Lung (tissue), 11 donors: ENCODE measurements at regions not wholly inside any gene's neighbourhood (a gene's known extent, or its start where the extent isn't known, plus 50 kb on each side); places are given as distances from the start of the nearest gene placed in this dataset.
A peak's percentile ranks its signal among the peaks of the same experiment; 100 is the strongest.

Experiments
- ATAC-seq: fragments of 200-7000 bp; cut with Tn5 transposase; one replicate; pipeline ENCODE4 v1.9.1; 2020; ENCODE audit warnings: moderate number of reproducible peaks; ENCODE audit not compliant: insufficient read depth, low FRiP score
- DNase-seq, 3 donors: peaks; one replicate each; pipeline ENCODE4 v3.0.0-alpha.2; 2013 to 2017
- H3K27ac ChIP-seq, 2 donors: one replicate each; pipeline ENCODE4 v1.5.1; 2013; ENCODE audit warnings: mild to moderate bottlenecking in 2 of 2, moderate library complexity in 2 of 2, control low read depth in 1 of 2, inconsistent platforms in 1 of 2, low read depth in 1 of 2, low read length in 1 of 2
- H3K27me3 ChIP-seq, 3 donors: one replicate each; pipeline ENCODE4 v1.5.1; 2013; ENCODE audit warnings: low read length in 2 of 3; ENCODE audit not compliant: control insufficient read depth in 3 of 3, insufficient read depth in 3 of 3
- H3K36me3 ChIP-seq, 4 donors: one replicate each; pipeline ENCODE4 v1.5.1; 2013; ENCODE audit warnings: low read length in 4 of 4, mild to moderate bottlenecking in 1 of 4, moderate library complexity in 1 of 4; ENCODE audit not compliant: control insufficient read depth in 4 of 4, insufficient read depth in 4 of 4
- H3K4me1 ChIP-seq, 5 donors: one replicate each; pipeline ENCODE4 v1.5.1; 2013; ENCODE audit warnings: low read length in 5 of 5, mild to moderate bottlenecking in 2 of 5, moderate library complexity in 1 of 5; ENCODE audit not compliant: control insufficient read depth in 5 of 5, insufficient read depth in 5 of 5
- H3K4me3 ChIP-seq: one replicate; pipeline ENCODE4 v1.5.1; 2013; ENCODE audit warnings: mild to moderate bottlenecking, control low read depth, moderate library complexity
- H3K9ac ChIP-seq, 2 donors: one replicate each; pipeline ENCODE4 v1.5.1; 2013; ENCODE audit warnings: low read length in 2 of 2, control low read depth in 1 of 2; ENCODE audit not compliant: insufficient read depth in 1 of 2
- H3K9me3 ChIP-seq, 4 donors: one replicate each; pipeline ENCODE4 v1.5.1; 2013; ENCODE audit warnings: low read length in 3 of 4, mild to moderate bottlenecking in 1 of 4, moderate library complexity in 1 of 4; ENCODE audit not compliant: control insufficient read depth in 4 of 4, insufficient read depth in 3 of 4
- CTCF ChIP-seq: IDR thresholded peaks from 2 replicates; pipeline ENCODE4 v1.5.1; 2012; ENCODE audit warnings: mild to moderate bottlenecking; ENCODE audit errors: control extremely low read depth, extremely low read depth
- WGBS, 2 donors: extraction: QIAGEN DNeasy Blood & Tissue Kit; methylation state at CpG; one replicate each; pipeline ENCODE4 v1.1.7; 2013; 5-methylcytosine and 5-hydroxymethylcytosine counted together
- donor health status: control.
- donor health status: control.
- donor health status: Bipolar disorder and iron deficiency.
- donor health status: healthy.
- donor health status: DM: yes; HTN: yes; CAD: no.

GRCh38 chr11:15769203-15769602 lies 587.1 kb downstream of the SOX6 start:
- DNase-seq (peak; percentile 30 to 77 (median 57)), ATAC-seq (no peak)
- no peaks in the 10 kb centered on the region for H3K9me3 ChIP-seq
- H3K9ac ChIP-seq, result no peak overlapping the region
- peaks cover 0 to 23% (median 16%) of the 10 kb centered on the region in 5 donors for H3K4me1 ChIP-seq
- no peak overlapping the region for H3K27ac ChIP-seq
- no peak for TF ChIP-seq CTCF
- no peak overlapping the region for H3K4me3 ChIP-seq
- whole genome bisulfite sequencing, 2 donors, result 71 to 86% methylated on average over 3 of the region's 3 CpGs
- H3K27me3 ChIP-seq, result no peaks in the 10 kb centered on the region
- H3K36me3 ChIP-seq, result no peaks in the 10 kb centered on the region

GRCh38 chr11:15770798-15771414 lies 585.4 kb downstream of the SOX6 start:
- Histone ChIP-seq H3K27ac (no peak overlapping the region), H3K36me3 (no peaks in the 10 kb centered on the region), H3K4me3 (no peak overlapping the region), H3K27me3 (no peaks in the 10 kb centered on the region), H3K9ac (no peak overlapping the region), H3K4me1 (peaks cover 0 to 40% (median 28%) of the 10 kb centered on the region in 5 donors), H3K9me3 (no peaks in the 10 kb centered on the region)
- ATAC-seq (no peak), DNase-seq (peak; percentile 34 to 39 (median 35))
- TF ChIP-seq CTCF, result peak; percentile 8
- WGBS, 2 donors, result 96% methylated on average over 1 of the region's 1 CpG

- Histone ChIP-seq H3K27me3 (no peaks in the 10 kb centered on the region), H3K27ac (no peak overlapping the region), H3K9ac (no peak overlapping the region), H3K4me3 (no peak overlapping the region), H3K4me1 (peaks cover 0 to 42% (median 28%) of the 10 kb centered on the region in 5 donors), H3K9me3 (no peaks in the 10 kb centered on the region), H3K36me3 (no peaks in the 10 kb centered on the region)
- ATAC-seq (no peak), DNase-seq (peak in 2 of 3 donors; percentile 22 to 66)
- no peak for TF ChIP-seq CTCF
- WGBS, 2 donors, result 70 to 78% methylated on average over 3 of the region's 3 CpGs
These were observed 583.8 kb downstream of the SOX6 start for GRCh38 chr11:15772547-15772946.

DNA sequence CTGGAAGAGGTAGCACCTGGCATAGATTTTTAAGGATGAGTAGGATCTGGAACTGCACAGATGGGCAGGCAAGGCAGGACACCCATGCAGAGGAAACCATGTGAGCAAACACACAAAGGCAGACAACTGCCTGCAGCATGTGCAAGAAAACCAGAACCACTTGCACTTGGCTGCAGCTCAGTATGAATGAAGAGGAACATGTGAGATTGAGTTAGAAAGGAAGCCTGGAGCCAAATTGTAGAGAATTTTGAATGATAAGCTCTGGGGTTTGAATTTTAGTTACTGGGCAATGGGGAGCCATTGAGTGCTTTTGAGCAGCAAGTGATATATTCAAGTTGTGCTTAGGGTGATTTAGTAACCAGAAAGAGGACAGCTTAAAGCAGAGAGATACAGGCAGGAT lies 583.4 kb downstream of the SOX6 start:
- Histone ChIP-seq H3K4me3 (no peak overlapping the region), H3K4me1 (peaks cover 0 to 42% (median 28%) of the 10 kb centered on the region in 5 donors), H3K36me3 (no peaks in the 10 kb centered on the region), H3K9me3 (no peaks in the 10 kb centered on the region), H3K9ac (no peak overlapping the region), H3K27me3 (no peaks in the 10 kb centered on the region), H3K27ac (no peak overlapping the region)
- DNase-seq (peak in 1 of 3 donors; percentile 34), ATAC-seq (no peak)
- TF ChIP-seq CTCF, result no peak
